Activated CD4-positive, alpha-beta T cell treated with anti-CD3 and anti-CD28 coated beads for 24 hours (primary cell): ENCODE measurements at regions not wholly inside any gene's neighbourhood (a gene's known extent, or its start where the extent isn't known, plus 50 kb on each side); places are given as distances from the start of the nearest gene placed in this dataset.
"Not testable (repeated sequence)": the region's sequence is repeated elsewhere in the genome, so short reads cannot be mapped to it uniquely, and the experiment has no call there.

ENCODE experiments used
- DNase-seq, 2 donors: peaks; one replicate each; pipeline ENCODE4 v3.0.0-alpha.2; 2020; ENCODE audit warnings: low read depth in 2 of 2

- no peak for DNase-seq
Observed at GRCh38 chr13:61508936-61509335, 93.3 kb upstream of the PCDH20 start.

GRCh38 chr13:61500176-61500575, 84.5 kb upstream of the PCDH20 start:
- DNase-seq = no peak

GRCh38 chr13:61495648-61496047, 80.0 kb upstream of the PCDH20 start:
- no peak for DNase-seq

GRCh38 chr13:61493556-61493955, 77.9 kb upstream of the PCDH20 start:
- DNase-seq = not testable (repeated sequence)

- no peak for DNase-seq
Observed at GRCh38 chr13:61486496-61486895, 70.8 kb upstream of the PCDH20 start.

- DNase-seq = no peak
Observed at GRCh38 chr13:61485128-61485765, 69.6 kb upstream of the PCDH20 start.

- no peak for DNase-seq
Observed at GRCh38 chr13:61477619-61478018, 62.0 kb upstream of the PCDH20 start.

GRCh38 chr13:61470786-61471185, 55.1 kb upstream of the PCDH20 start:
- DNase-seq = no peak

- no peak for DNase-seq
Observed at GRCh38 chr13:61466280-61466679, 50.6 kb upstream of the PCDH20 start.
